ENCODE measurements at regions not wholly inside any gene's neighbourhood (a gene's known extent, or its start where the extent isn't known, plus 50 kb on each side); places are given as distances from the start of the nearest gene placed in this dataset.
"Not testable (repeated sequence)": the region's sequence is repeated elsewhere in the genome, so short reads cannot be mapped to it uniquely, and the experiment has no call there.

- no peak for TF ChIP-seq POLR2A (IDR thresholded peaks at IDR 0.05)
- TF ChIP-seq POLR2AphosphoS5 (IDR thresholded peaks at IDR 0.05; ENCODE audit: insufficient read depth in 1 of 2, low read depth in 1 of 2): no peak
- TF ChIP-seq CTCF (IDR thresholded peaks at IDR 0.05): no peak
- Histone ChIP-seq H3K4me1 (peaks cover 15% of the 10 kb centered on the region), H3K27me3 (no peaks in the 10 kb centered on the region), H3K4me3 (no peak overlapping the region), H3K27ac (peak overlapping the region; percentile 62), H3K9me3 (no peaks in the 10 kb centered on the region), H3K36me3 (no peaks in the 10 kb centered on the region)
- intact Hi-C loops (cut with DNase I): no loop called here
- no peak for DNase-seq (ENCODE audit: extremely low spot score in 2 of 2)
These were observed 161.6 kb downstream of the GLUL start for GRCh38 chr1:182229921-182230491.

DNA sequence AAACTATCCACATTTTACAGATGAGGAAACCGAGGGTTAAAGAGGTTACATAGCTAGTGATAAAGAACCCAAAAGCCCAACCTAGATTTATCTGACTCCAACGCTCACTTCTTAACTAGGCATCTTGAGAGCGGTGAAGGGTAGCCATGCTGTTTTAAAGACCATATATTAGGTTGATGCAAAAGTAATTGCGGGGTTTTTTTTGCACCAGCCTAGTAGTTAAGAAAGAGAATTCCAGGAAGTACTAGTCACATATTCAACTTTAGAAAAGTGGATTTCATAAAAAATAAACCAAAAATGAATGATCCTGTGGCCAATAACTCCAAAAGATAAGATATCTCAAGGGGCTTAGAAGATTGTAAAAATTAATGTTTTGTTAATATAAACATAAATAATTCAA is 162.1 kb downstream of the GLUL start:
- Histone ChIP-seq H3K4me1 (peaks cover 15% of the 10 kb centered on the region), H3K36me3 (no peaks in the 10 kb centered on the region), H3K27ac (peak overlapping the region; percentile 62), H3K27me3 (no peaks in the 10 kb centered on the region), H3K9me3 (no peaks in the 10 kb centered on the region), H3K4me3 (no peak overlapping the region)
- intact Hi-C loops (cut with DNase I): no loop called here
- TF ChIP-seq CTCF (IDR thresholded peaks at IDR 0.05) (no peak), POLR2AphosphoS5 (IDR thresholded peaks at IDR 0.05; ENCODE audit: insufficient read depth in 1 of 2, low read depth in 1 of 2) (no peak), POLR2A (IDR thresholded peaks at IDR 0.05) (no peak)
- no peak for DNase-seq (ENCODE audit: extremely low spot score in 2 of 2)

GRCh38 chr1:182227864-182228547 is 163.6 kb downstream of the GLUL start:
- H3K36me3 ChIP-seq: no peaks in the 10 kb centered on the region
- no peak overlapping the region for H3K4me3 ChIP-seq
- DNase-seq (ENCODE audit: extremely low spot score in 2 of 2): no peak
- H3K9me3 ChIP-seq: no peaks in the 10 kb centered on the region
- peak overlapping the region; percentile 62 for H3K27ac ChIP-seq
- TF ChIP-seq POLR2AphosphoS5 (IDR thresholded peaks at IDR 0.05; ENCODE audit: insufficient read depth in 1 of 2, low read depth in 1 of 2) (no peak), POLR2A (IDR thresholded peaks at IDR 0.05) (no peak), CTCF (IDR thresholded peaks at IDR 0.05) (no peak)
- H3K27me3 ChIP-seq: no peaks in the 10 kb centered on the region
- intact Hi-C loops (cut with DNase I): no loop called here
- H3K4me1 ChIP-seq: peaks cover 15% of the 10 kb centered on the region

DNA sequence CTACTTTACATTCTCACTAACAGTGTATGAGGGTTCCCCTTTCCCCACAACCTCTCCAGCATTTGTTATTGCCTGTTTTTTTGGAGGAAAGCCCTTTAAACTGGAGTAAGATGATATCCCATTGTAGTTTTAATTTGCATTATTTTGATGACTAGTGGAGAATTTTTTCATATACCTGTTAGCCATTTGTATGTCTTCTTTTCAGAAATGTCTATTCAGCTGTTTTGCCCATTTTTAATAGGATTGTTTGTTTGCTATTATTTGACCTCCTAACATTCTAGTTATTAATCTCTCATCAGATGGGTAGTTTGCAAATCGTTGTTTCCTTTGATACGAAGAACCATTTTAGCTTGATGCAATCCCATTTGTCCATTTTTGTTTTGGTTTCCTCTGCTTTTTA is 165.0 kb downstream of the GLUL start:
- H3K4me1 ChIP-seq: peaks cover 15% of the 10 kb centered on the region
- TF ChIP-seq POLR2AphosphoS5 (IDR thresholded peaks at IDR 0.05; ENCODE audit: insufficient read depth in 1 of 2, low read depth in 1 of 2) (no peak), CTCF (IDR thresholded peaks at IDR 0.05) (no peak), POLR2A (IDR thresholded peaks at IDR 0.05) (no peak)
- no peaks in the 10 kb centered on the region for H3K9me3 ChIP-seq
- no peak overlapping the region for H3K4me3 ChIP-seq
- H3K36me3 ChIP-seq: no peaks in the 10 kb centered on the region
- no peak for DNase-seq (ENCODE audit: extremely low spot score in 2 of 2)
- intact Hi-C loops (cut with DNase I): no loop called here
- H3K27ac ChIP-seq: no peak overlapping the region
- no peaks in the 10 kb centered on the region for H3K27me3 ChIP-seq

GRCh38 chr1:182225755-182226154 is 164.2 kb upstream of the ZNF648 start:
- H3K4me3 ChIP-seq; H3K27ac ChIP-seq; H3K27me3 ChIP-seq; H3K9me3 ChIP-seq; intact Hi-C loops (cut with DNase I); DNase-seq (ENCODE audit: extremely low spot score in 2 of 2); H3K36me3 ChIP-seq: not testable (repeated sequence)
- peaks cover 15% of the 10 kb centered on the region for H3K4me1 ChIP-seq

- DNase-seq (ENCODE audit: extremely low spot score in 2 of 2); intact Hi-C loops (cut with DNase I); H3K27me3 ChIP-seq; H3K27ac ChIP-seq; H3K4me3 ChIP-seq; H3K9me3 ChIP-seq; H3K36me3 ChIP-seq: not testable (repeated sequence)
- H3K4me1 ChIP-seq: peaks cover 14% of the 10 kb centered on the region
These were observed 160.5 kb upstream of the ZNF648 start for GRCh38 chr1:182221990-182222389.

DNA sequence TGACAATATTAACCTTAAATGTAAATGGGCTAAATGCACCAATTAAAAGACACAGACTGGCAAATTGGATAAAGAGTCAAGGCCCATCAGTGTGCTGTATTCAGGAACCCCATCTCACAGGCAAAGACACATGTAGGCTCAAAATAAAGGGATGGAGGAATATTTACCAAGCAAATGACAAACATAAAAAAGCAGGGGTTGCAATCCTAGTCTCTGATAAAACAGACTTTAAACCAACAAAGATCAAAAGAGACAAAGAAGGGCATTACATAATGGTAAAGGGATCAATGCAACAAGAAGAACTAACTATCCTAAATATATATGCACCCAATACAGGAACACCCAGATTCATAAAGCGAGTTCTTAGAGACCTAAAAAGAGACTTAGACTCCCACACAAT is 159.9 kb upstream of the ZNF648 start:
- H3K27me3 ChIP-seq; H3K27ac ChIP-seq; H3K9me3 ChIP-seq; DNase-seq (ENCODE audit: extremely low spot score in 2 of 2); H3K36me3 ChIP-seq; intact Hi-C loops (cut with DNase I); H3K4me3 ChIP-seq: not testable (repeated sequence)
- H3K4me1 ChIP-seq: peaks cover 14% of the 10 kb centered on the region

Data from vagina (tissue), 2 donors.